H1 (cell line): ENCODE measurements at regions not wholly inside any gene's neighbourhood (a gene's known extent, or its start where the extent isn't known, plus 50 kb on each side); places are given as distances from the start of the nearest gene placed in this dataset.

ENCODE experiments used
- CTCF ChIA-PET: fragments of 300-600 bp; sonication (Branson Sonifier 250); formaldehyde crosslinking; loops from one replicate; lab custom pipeline; 2021; ENCODE audit not compliant: partially characterized antibody; lab: Charles Lee
- POLR2A ChIA-PET: fragments of 300-600 bp; sonication (Branson Sonifier 250); formaldehyde crosslinking; loops from one replicate; lab custom pipeline; 2021; ENCODE audit warnings: inconsistent platforms; ENCODE audit not compliant: partially characterized antibody; lab: Charles Lee
- DNase-seq, 2 experiments: peaks; one replicate each; pipeline versions ENCODE4 v3.0.0 to v3.0.0-alpha.2; 2010 to 2022; ENCODE audit warnings: low spot score in 2 of 2, low read depth in 1 of 2, mixed read lengths in 1 of 2
- FAIRE-seq: peaks from 2 replicates; lab custom pipeline; 2011; peaks lifted over from hg19 to GRCh38; lab: Jason Lieb, UNC
- H2AFZ ChIP-seq: 2 replicates; pipeline ENCODE4 v1.8.1; 2012; ENCODE audit warnings: low read length, inconsistent platforms
- H2AK5ac ChIP-seq: 2 replicates; pipeline ENCODE4 v1.6.1; 2013; ENCODE audit warnings: low read depth, low read length
- H2BK120ac ChIP-seq: replicated peaks from 2 replicates; pipeline ENCODE3; 2013; ENCODE audit warnings: low read depth, low read length, inconsistent platforms
- H2BK12ac ChIP-seq: 2 replicates; pipeline ENCODE4 v1.6.1; 2013; ENCODE audit warnings: low read depth, low read length
- H2BK15ac ChIP-seq: 2 replicates; pipeline ENCODE4 v1.6.1; 2013; ENCODE audit warnings: low read length
- H2BK20ac ChIP-seq: 2 replicates; pipeline ENCODE4 v1.6.1; 2013; ENCODE audit warnings: low read length
- H2BK5ac ChIP-seq: 2 replicates; pipeline ENCODE4 v1.6.1; 2013; ENCODE audit warnings: low read depth, low read length
- H3K14ac ChIP-seq: 2 replicates; pipeline ENCODE4 v1.6.1; 2013; ENCODE audit warnings: inconsistent platforms; ENCODE audit not compliant: insufficient read length
- H3K18ac ChIP-seq: 2 replicates; pipeline ENCODE4 v1.6.1; 2013; ENCODE audit warnings: low read length; ENCODE audit errors: extremely low read depth
- H3K23ac ChIP-seq: 2 replicates; pipeline ENCODE4 v1.6.1; 2013; ENCODE audit warnings: inconsistent platforms; ENCODE audit not compliant: insufficient read length
- H3K23me2 ChIP-seq: 2 replicates; pipeline ENCODE4 v1.6.1; 2013; ENCODE audit warnings: low read depth, low read length
- H3K27ac ChIP-seq: 2 replicates; pipeline ENCODE4 v1.6.1; 2011; ENCODE audit warnings: low read depth, low read length, inconsistent platforms
- H3K27me3 ChIP-seq, 4 experiments: replicated peaks in 1 of 4; 1 replicate in 1 of 4; 2 replicates in 3 of 4; pipeline versions ENCODE4 v1.6.1 to v1.8.1; 2011 to 2013; ENCODE audit warnings: low read length in 3 of 4, mild to moderate bottlenecking in 3 of 4, inconsistent platforms in 2 of 4, mixed read lengths in 2 of 4, moderate library complexity in 1 of 4; ENCODE audit not compliant: control insufficient read depth in 3 of 4, insufficient read depth in 3 of 4; ENCODE audit errors: extremely low read depth in 1 of 4
- H3K36me3 ChIP-seq, 4 experiments: 2 replicates each; pipeline versions ENCODE4 v1.6.1 to v1.8.1; 2011 to 2013; ENCODE audit warnings: mild to moderate bottlenecking in 4 of 4, low read length in 3 of 4, moderate library complexity in 2 of 4, control low read depth in 1 of 4, inconsistent platforms in 1 of 4; ENCODE audit not compliant: insufficient read depth in 4 of 4, control insufficient read depth in 2 of 4
- H3K4ac ChIP-seq: replicated peaks from 2 replicates; pipeline ENCODE3; 2013; ENCODE audit warnings: low read length, low read depth, mixed read lengths, inconsistent platforms; ENCODE audit not compliant: insufficient read length
- H3K4me1 ChIP-seq, 4 experiments: replicated peaks in 1 of 4; 1 replicate in 1 of 4; 2 replicates in 3 of 4; pipeline versions ENCODE4 v1.6.1 to v1.8.1; 2011 to 2013; ENCODE audit warnings: low read length in 3 of 4, inconsistent platforms in 2 of 4, mixed read lengths in 1 of 4; ENCODE audit not compliant: insufficient read depth in 4 of 4, control insufficient read depth in 3 of 4
- H3K4me2 ChIP-seq, 2 experiments: 2 replicates each; pipeline versions ENCODE4 v1.6.1 to v1.8.1; 2011 to 2013; ENCODE audit warnings: low read depth in 2 of 2, low read length in 2 of 2, control low read depth in 1 of 2, inconsistent platforms in 1 of 2, mild to moderate bottlenecking in 1 of 2; ENCODE audit not compliant: insufficient read depth in 1 of 2
- H3K4me3 ChIP-seq, 4 experiments: fragments of 200-600, 300-600 bp in 1 of 4; sonication (generic), shearing (Covaris generic), sonication (Bioruptor Twin) in 1 of 4; 2 replicates each; pipeline versions ENCODE4 v1.5.1 to v1.8.1; 2011 to 2016; ENCODE audit warnings: low read length in 4 of 4, low read depth in 3 of 4, control low read depth in 2 of 4, inconsistent platforms in 2 of 4, mild to moderate bottlenecking in 2 of 4, mixed read lengths in 1 of 4, moderate library complexity in 1 of 4; ENCODE audit not compliant: insufficient read depth in 2 of 4; ENCODE audit errors: extremely low read depth in 1 of 4
- H3K56ac ChIP-seq: replicated peaks from 2 replicates; pipeline ENCODE3; 2013; ENCODE audit warnings: low read depth, mild to moderate bottlenecking, mixed read lengths, low read length, inconsistent platforms; ENCODE audit not compliant: insufficient read length
- H3K79me1 ChIP-seq: 2 replicates; pipeline ENCODE4 v1.6.1; 2013; ENCODE audit warnings: low read depth, low read length, control low read depth
- H3K79me2 ChIP-seq, 2 experiments: 2 replicates each; pipeline versions ENCODE4 v1.6.1 to v1.8.1; 2012 to 2013; ENCODE audit warnings: low read length in 2 of 2, mild to moderate bottlenecking in 2 of 2, inconsistent platforms in 1 of 2; ENCODE audit not compliant: insufficient read depth in 2 of 2, control insufficient read depth in 1 of 2
- H3K9ac ChIP-seq, 4 experiments: replicated peaks in 1 of 4; 1 replicate in 1 of 4; 2 replicates in 3 of 4; pipeline versions ENCODE4 v1.6.1 to v1.8.1; 2011 to 2013; ENCODE audit warnings: low read depth in 3 of 4, low read length in 3 of 4, control low read depth in 2 of 4, mild to moderate bottlenecking in 2 of 4, moderate library complexity in 2 of 4, inconsistent platforms in 1 of 4; ENCODE audit errors: extremely low read depth in 1 of 4
- H3K9me3 ChIP-seq, 2 experiments: 2 replicates each; pipeline versions ENCODE4 v1.6.1 to v1.8.1; 2012 to 2013; ENCODE audit warnings: mild to moderate bottlenecking in 2 of 2, moderate library complexity in 2 of 2, control low read depth in 1 of 2, inconsistent platforms in 1 of 2, low read depth in 1 of 2, low read length in 1 of 2, mixed read lengths in 1 of 2; ENCODE audit not compliant: insufficient read depth in 2 of 2
- H4K20me1 ChIP-seq, 2 experiments: replicated peaks in 1 of 2; 2 replicates each; pipeline versions ENCODE3 to v1.8.1; 2011 to 2013; ENCODE audit warnings: inconsistent platforms in 2 of 2, low read length in 2 of 2, mild to moderate bottlenecking in 1 of 2; ENCODE audit not compliant: insufficient read depth in 2 of 2, control insufficient read depth in 1 of 2
- H4K5ac ChIP-seq: 2 replicates; pipeline ENCODE4 v1.6.1; 2013; ENCODE audit warnings: low read length, low read depth, mixed read lengths, inconsistent platforms; ENCODE audit not compliant: insufficient read length
- H4K8ac ChIP-seq: 2 replicates; pipeline ENCODE4 v1.8.0; 2013; ENCODE audit warnings: mild to moderate bottlenecking, moderate library complexity, low read length, inconsistent platforms; ENCODE audit not compliant: insufficient read depth; ENCODE audit errors: extremely low read depth
- H4K91ac ChIP-seq: replicated peaks from 2 replicates; pipeline ENCODE3; 2013; ENCODE audit warnings: low read length, mixed read lengths, inconsistent platforms; ENCODE audit not compliant: insufficient read length
- CTCF ChIP-seq, 3 experiments: IDR thresholded peaks; 1 replicate in 2 of 3; 2 replicates in 1 of 3; pipeline versions ENCODE4 v1.5.1 to v1.6.1; 2011; ENCODE audit warnings: low read length in 3 of 3, mild to moderate bottlenecking in 3 of 3, inconsistent platforms in 2 of 3, low read depth in 1 of 3, moderate library complexity in 1 of 3; ENCODE audit not compliant: insufficient read depth in 1 of 3; ENCODE audit errors: control extremely low read depth in 1 of 3
- GABPA ChIP-seq: IDR thresholded peaks from 2 replicates; pipeline ENCODE4 v1.6.1; 2011; ENCODE audit warnings: mild to moderate bottlenecking, low read length, moderate library complexity, borderline replicate concordance; ENCODE audit not compliant: insufficient read depth
- GTF2F1 ChIP-seq: IDR thresholded peaks from 2 replicates; pipeline ENCODE4 v1.6.1; 2012; ENCODE audit warnings: low read depth, low read length, improper control_type of control experiment, borderline replicate concordance
- JUN ChIP-seq: IDR thresholded peaks from 2 replicates; pipeline ENCODE4 v1.6.1; 2011; ENCODE audit warnings: low read depth, mild to moderate bottlenecking, improper control_type of control experiment, low read length
- RFX5 ChIP-seq: IDR thresholded peaks from 2 replicates; pipeline ENCODE4 v1.6.1; 2011; ENCODE audit warnings: low read depth, low read length, improper control_type of control experiment, borderline replicate concordance
- RXRA ChIP-seq: IDR thresholded peaks from 2 replicates; pipeline ENCODE4 v1.6.1; 2011; ENCODE audit warnings: low read depth, mild to moderate bottlenecking, low read length, moderate library complexity; ENCODE audit not compliant: insufficient read depth
- SRF ChIP-seq: IDR thresholded peaks from 2 replicates; pipeline ENCODE4 v1.6.1; 2011; ENCODE audit warnings: mild to moderate bottlenecking, low read depth, low read length, moderate library complexity
- SUZ12 ChIP-seq: fragments of 200-600 bp; sonication (generic); IDR thresholded peaks from 2 replicates; pipeline ENCODE4 v1.6.1; 2012; ENCODE audit warnings: mild to moderate bottlenecking, inconsistent platforms, low read length, moderate library complexity, mixed read lengths
- WGBS, 2 experiments: shearing (Covaris generic) in 1 of 2; methylation state at CpG; one replicate each; pipeline versions ENCODE4 v1.1.6 to v1.1.7; 2013 to 2015; ENCODE audit warnings: low lambda C conversion rate in 2 of 2, mixed read lengths in 2 of 2, inconsistent platforms in 1 of 2, low coverage in 1 of 2, missing lambda C conversion rate in 1 of 2; ENCODE audit not compliant: insufficient replicate concordance in 2 of 2, insufficient coverage in 1 of 2, insufficient read length in 1 of 2; ENCODE audit errors: extremely low coverage in 1 of 2, missing lambda C conversion rate in 1 of 2; 5-methylcytosine and 5-hydroxymethylcytosine counted together
- TF ChIP-seq, protein P1 (sequence below): IDR thresholded peaks from 2 replicates; pipeline ENCODE4 v1.6.1; 2011; ENCODE audit warnings: low read length, improper control_type of control experiment

DNA sequence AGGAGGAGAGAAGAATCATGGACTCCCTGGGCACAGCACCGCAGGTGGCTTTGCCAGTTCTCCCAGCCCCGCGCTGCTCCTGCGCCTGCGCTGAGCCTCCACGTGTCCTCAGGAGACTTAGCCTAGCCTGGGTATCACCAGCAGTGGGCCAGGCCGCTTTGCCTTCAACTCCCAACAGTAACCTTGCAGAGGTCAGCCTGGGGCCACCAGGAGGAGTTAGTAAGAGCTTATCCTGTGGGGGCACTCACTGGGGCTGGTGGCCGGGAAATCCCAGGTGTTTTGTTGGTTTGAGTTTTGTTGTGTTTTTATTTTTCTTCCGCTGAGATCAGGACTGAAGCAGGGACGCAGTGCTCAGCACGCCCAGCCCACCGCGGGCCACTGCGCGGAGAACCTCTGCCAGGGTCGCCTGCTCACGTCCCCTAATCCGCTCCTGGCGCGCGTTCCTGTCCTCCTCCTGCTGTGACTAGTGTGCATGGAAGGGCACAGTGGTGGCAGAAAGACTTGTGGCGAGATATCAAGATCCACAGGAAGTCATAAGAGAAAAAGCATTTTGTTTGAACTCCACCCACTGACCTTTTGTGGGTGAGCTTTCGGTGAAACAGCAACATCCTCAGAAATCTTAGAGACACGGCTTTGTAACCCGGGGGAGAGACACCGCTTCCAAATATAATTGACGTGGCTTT, 207.4 kb upstream of the RFC3 start:
- Histone ChIP-seq H3K36me3 (no peaks in the 10 kb centered on the region), H3K23me2 (no peaks in the 10 kb centered on the region), H3K27me3 (no peaks in the 10 kb centered on the region), H2BK5ac (no peak overlapping the region), H3K79me1 (no peaks in the 10 kb centered on the region), H3K56ac (no peak overlapping the region), H2BK120ac (no peak overlapping the region), H2BK12ac (no peak overlapping the region), H3K4me2 (no peak overlapping the region), H3K4ac (no peak overlapping the region), H3K23ac (no peak overlapping the region), H4K5ac (no peak overlapping the region), H3K9me3 (no peaks in the 10 kb centered on the region), H2AFZ (peak overlapping the region; percentile 11; the same call in 1 of the 2 replicates), H3K18ac (no peak overlapping the region), H2BK15ac (no peak overlapping the region), H3K4me1 (peaks cover 0 to 5% (median 4%) of the 10 kb centered on the region in 4 experiments; a peak in 2 of 7 replicates), H2AK5ac (no peak overlapping the region), H3K4me3 (no peak overlapping the region), H4K8ac (no peak overlapping the region), H2BK20ac (no peak overlapping the region), H3K9ac (no peak overlapping the region), H4K91ac (no peak overlapping the region), H3K79me2 (no peaks in the 10 kb centered on the region), H4K20me1 (no peaks in the 10 kb centered on the region), H3K27ac (no peak overlapping the region), H3K14ac (no peak overlapping the region)
- DNase-seq (peak; percentile 36 to 56), FAIRE-seq (no peak)
- 82% methylated on average over 27 of the region's 27 CpGs; no CpG with 5 or more reads in 1 of the 2 experiments for WGBS, 2 experiments
- ChIA-PET POLR2A (no interaction called here), CTCF (no interaction called here)
- TF ChIP-seq SUZ12 (no peak), GABPA (no peak), RFX5 (no peak), JUN (no peak), RXRA (peak; percentile 48; the same call in 1 of the 2 replicates), SRF (no peak), CTCF (IDR thresholded peaks at IDR 0.05; ENCODE audit: control extremely low read depth in 1 of 3, insufficient read depth in 1 of 3, low read depth in 1 of 3, low read length in 3 of 3) (peak in 2 of 3 experiments; percentile 5 to 28; a peak in 2 of 4 replicates), GTF2F1 (no peak)
- TF ChIP-seq, protein P1, sequence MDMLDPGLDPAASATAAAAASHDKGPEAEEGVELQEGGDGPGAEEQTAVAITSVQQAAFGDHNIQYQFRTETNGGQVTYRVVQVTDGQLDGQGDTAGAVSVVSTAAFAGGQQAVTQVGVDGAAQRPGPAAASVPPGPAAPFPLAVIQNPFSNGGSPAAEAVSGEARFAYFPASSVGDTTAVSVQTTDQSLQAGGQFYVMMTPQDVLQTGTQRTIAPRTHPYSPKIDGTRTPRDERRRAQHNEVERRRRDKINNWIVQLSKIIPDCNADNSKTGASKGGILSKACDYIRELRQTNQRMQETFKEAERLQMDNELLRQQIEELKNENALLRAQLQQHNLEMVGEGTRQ = no peak
